ENCODE measurements at regions not wholly inside any gene's neighbourhood (a gene's known extent, or its start where the extent isn't known, plus 50 kb on each side); places are given as distances from the start of the nearest gene placed in this dataset.

DNA sequence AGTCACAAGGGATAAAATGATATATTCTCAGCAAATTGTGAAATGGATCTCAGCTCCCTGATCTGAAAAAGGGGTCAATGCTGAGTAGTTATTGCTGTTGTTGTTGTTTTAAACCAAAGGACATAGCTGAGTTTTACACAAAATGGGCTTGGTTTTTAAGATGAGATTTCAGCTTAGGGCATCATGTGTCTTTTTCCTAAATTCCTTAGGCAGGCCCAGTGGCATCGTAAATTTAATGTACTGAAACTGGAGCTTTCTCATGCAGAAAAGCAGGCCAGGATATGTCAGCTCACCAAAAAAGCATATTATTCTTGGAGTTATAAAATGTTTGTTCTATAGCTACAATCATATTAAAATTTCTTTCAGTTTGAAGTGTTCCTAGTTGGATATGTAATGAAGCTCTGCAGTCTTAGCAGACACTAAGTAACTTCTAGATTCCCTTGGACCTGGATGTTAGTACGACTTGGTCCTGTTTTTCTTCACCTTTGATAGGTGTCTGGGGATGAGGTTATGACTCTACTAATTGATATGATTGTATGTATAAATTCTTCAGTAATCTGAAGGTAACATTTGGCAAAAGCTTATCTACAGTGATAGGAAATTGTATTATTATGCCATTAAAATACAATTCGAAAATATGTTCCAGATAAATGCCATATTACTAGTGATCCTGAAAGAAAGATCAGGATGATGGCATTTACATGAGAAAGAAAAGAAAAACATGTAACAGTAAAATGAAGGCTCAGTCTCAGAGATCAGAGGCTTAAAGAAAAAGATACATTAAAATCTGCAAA is 663.3 kb downstream of the RFPL4B start:
- Histone ChIP-seq H3K36me3 (no peaks in the 10 kb centered on the region), H3K4me1 (no peaks in the 10 kb centered on the region), H3K27ac (no peak overlapping the region), H3K4me3 (no peak overlapping the region), H3K27me3 (no peaks in the 10 kb centered on the region), H3K9me3 (no peaks in the 10 kb centered on the region)
- TF ChIP-seq POLR2A (IDR thresholded peaks at IDR 0.05) = no peak
- TF ChIP-seq, protein P1, sequence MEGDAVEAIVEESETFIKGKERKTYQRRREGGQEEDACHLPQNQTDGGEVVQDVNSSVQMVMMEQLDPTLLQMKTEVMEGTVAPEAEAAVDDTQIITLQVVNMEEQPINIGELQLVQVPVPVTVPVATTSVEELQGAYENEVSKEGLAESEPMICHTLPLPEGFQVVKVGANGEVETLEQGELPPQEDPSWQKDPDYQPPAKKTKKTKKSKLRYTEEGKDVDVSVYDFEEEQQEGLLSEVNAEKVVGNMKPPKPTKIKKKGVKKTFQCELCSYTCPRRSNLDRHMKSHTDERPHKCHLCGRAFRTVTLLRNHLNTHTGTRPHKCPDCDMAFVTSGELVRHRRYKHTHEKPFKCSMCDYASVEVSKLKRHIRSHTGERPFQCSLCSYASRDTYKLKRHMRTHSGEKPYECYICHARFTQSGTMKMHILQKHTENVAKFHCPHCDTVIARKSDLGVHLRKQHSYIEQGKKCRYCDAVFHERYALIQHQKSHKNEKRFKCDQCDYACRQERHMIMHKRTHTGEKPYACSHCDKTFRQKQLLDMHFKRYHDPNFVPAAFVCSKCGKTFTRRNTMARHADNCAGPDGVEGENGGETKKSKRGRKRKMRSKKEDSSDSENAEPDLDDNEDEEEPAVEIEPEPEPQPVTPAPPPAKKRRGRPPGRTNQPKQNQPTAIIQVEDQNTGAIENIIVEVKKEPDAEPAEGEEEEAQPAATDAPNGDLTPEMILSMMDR (IDR thresholded peaks at IDR 0.05) = no peak
- no peak for DNase-seq
- intact Hi-C loops (cut with DNase I; ENCODE audit: low total_unique reads) = no loop called here

DNA sequence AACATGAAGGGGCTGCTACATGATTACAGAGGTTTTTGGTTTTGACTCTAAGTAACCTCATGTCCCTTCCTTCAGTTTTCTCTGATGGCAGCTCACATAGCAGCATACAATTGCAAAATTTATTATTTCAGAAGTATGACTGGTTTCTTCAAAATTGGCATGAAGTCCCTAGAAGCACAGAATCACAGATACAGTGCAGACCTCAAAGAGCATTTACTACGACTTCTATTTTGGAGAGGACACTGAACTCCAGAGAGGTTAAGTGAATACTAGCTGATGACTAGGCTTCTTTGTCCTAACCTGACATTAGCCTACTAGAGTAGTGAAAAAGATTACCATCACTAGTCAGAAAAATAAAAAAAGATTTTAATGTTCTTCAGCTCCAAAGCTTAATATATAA is 664.3 kb downstream of the RFPL4B start:
- Histone ChIP-seq H3K27ac (no peak overlapping the region), H3K9me3 (no peaks in the 10 kb centered on the region), H3K36me3 (no peaks in the 10 kb centered on the region), H3K27me3 (no peaks in the 10 kb centered on the region), H3K4me3 (no peak overlapping the region), H3K4me1 (no peaks in the 10 kb centered on the region)
- no peak for DNase-seq
- TF ChIP-seq, protein P1 (IDR thresholded peaks at IDR 0.05) = no peak
- TF ChIP-seq POLR2A (IDR thresholded peaks at IDR 0.05) = no peak
- intact Hi-C loops (cut with DNase I; ENCODE audit: low total_unique reads) = no loop called here

DNA sequence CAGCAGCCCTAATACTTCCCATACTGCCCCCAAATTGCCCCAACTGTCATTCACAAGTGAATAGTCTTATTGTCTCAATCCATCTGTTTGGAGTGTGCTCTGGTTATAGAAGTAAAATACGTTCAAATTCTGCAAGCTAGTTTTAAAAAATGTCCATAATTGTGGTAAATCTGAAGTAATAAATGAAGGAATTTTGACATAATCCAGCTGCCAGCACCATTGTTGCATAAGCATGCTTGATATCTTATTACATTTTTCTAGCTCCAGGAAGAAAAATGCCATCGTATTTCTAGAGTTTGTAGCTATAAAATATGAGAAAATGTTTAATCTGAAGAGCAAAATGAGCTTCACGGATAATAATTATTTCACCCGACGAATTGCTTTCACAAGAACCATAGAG is 664.7 kb downstream of the RFPL4B start:
- no peaks in the 10 kb centered on the region for H3K27me3 ChIP-seq
- no peaks in the 10 kb centered on the region for H3K36me3 ChIP-seq
- intact Hi-C loops (cut with DNase I; ENCODE audit: low total_unique reads) = no loop called here
- TF ChIP-seq, protein P1 (IDR thresholded peaks at IDR 0.05) = no peak
- no peak for TF ChIP-seq POLR2A (IDR thresholded peaks at IDR 0.05)
- no peak overlapping the region for H3K27ac ChIP-seq
- no peaks in the 10 kb centered on the region for H3K9me3 ChIP-seq
- no peak for DNase-seq
- H3K4me1 ChIP-seq = no peaks in the 10 kb centered on the region
- no peak overlapping the region for H3K4me3 ChIP-seq

DNA sequence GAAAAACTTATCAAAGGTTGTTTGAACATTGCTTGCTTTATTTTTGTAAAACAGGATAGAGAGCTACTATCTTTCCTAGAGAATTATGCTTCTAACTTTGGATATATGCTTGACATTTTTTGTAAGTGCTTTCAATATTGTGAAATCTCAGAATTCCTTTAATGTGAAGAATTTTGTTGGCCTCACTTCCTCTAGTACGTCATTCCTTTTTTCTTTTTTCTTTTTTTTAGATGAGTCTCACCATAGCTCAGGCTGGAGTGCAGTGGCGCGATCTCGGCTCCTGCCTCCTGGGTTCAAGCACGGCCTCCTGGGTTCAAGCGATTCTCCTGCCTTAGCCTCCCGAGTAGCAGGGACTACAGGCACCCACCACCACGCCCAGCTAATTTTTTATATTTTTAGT is 668.1 kb downstream of the RFPL4B start:
- Histone ChIP-seq H3K27ac (peak overlapping the region in 1 of 2 donors; percentile 27), H3K9me3 (no peaks in the 10 kb centered on the region), H3K4me3 (no peak overlapping the region), H3K36me3 (no peaks in the 10 kb centered on the region), H3K27me3 (no peaks in the 10 kb centered on the region), H3K4me1 (no peaks in the 10 kb centered on the region)
- no peak for TF ChIP-seq POLR2A (IDR thresholded peaks at IDR 0.05)
- TF ChIP-seq, protein P1 (IDR thresholded peaks at IDR 0.05) = no peak
- intact Hi-C loops (cut with DNase I; ENCODE audit: low total_unique reads) = no loop called here
- no peak for DNase-seq

DNA sequence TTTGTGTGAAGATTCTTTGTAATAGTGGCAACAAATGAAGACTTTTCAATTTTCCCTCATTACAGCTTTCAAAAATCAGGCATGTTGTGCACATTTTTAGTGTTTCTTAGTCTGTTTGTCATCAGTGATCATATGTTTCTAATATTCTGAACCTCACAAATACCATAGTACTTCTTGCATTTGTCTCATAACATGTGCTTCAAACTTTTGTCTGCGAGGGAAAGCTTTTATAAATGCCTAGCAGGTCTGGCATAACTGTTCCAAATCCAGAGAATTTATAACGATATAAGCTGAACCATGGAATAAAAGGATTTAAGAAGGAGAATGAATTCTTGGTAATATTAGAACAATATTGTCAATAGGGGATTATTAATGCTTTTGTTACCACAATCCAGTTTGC is 670.2 kb downstream of the RFPL4B start:
- no peaks in the 10 kb centered on the region for H3K9me3 ChIP-seq
- no peaks in the 10 kb centered on the region for H3K27me3 ChIP-seq
- H3K36me3 ChIP-seq = no peaks in the 10 kb centered on the region
- TF ChIP-seq, protein P1 (IDR thresholded peaks at IDR 0.05) = no peak
- no peak for TF ChIP-seq POLR2A (IDR thresholded peaks at IDR 0.05)
- no peak overlapping the region for H3K27ac ChIP-seq
- H3K4me1 ChIP-seq = no peaks in the 10 kb centered on the region
- no peak for DNase-seq
- intact Hi-C loops (cut with DNase I; ENCODE audit: low total_unique reads) = no loop called here
- H3K4me3 ChIP-seq = no peak overlapping the region
